ENCODE measurements at regions not wholly inside any gene's neighbourhood (a gene's known extent, or its start where the extent isn't known, plus 50 kb on each side); places are given as distances from the start of the nearest gene placed in this dataset.
"Not testable (repeated sequence)": the region's sequence is repeated elsewhere in the genome, so short reads cannot be mapped to it uniquely, and the experiment has no call there.

- DNase-seq (ENCODE audit: extremely low read depth, low read depth) = no peak
Measured at GRCh38 chr5:33136785-33137184, 304.0 kb upstream of the TARS1 start.

DNA sequence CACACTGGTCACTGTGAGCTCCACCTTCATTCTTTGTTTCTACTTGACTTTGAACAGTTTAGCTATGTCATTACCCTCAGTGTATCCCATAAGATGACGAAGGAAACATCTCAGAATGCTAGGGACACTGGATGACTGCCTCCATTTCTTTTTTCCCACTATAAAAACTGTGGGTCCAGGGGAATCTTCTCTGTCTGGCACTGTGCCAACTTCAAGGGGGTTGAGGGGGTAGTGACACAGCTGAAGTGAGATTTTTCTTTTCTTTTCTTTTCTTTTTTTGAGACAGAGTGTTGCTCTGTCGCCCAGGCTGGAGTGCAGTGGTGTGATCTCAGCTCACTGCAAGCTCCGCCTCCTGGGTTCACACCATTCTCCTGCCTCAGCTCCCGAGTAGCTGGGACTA is 302.6 kb upstream of the TARS1 start:
- DNase-seq (ENCODE audit: extremely low read depth, low read depth) = not testable (repeated sequence)

DNA sequence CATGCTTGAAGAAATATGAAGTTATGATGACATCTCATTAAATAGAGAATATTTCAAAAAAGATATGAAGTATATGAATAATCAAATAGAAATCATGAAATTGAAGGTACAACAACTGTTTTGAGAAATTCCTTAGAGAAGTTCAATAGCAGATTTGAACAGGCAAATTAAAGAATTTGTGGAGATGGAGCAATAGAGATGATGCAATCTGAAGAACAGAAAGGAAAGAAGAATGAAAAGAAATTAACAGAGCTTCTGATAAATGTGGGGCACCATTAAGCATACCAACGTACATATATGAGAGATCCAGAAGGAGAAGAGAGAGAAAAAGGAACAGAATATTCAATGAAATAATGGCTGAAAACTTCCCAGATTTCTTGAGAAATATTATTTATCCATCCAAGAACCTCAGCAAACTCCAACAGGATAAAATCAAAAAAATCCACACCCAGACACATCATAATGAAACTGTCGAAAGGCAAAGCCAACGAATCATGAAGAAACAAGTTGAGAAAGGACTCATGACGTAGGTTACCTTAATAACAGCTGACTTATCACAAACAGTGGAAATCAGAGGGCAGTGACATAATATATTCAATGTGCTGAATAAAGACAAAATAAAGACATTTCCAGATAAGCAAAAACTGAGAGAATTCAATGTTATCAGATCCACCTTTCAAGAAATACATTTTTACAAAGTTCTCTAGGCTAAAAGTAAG is 297.2 kb upstream of the TARS1 start:
- DNase-seq (ENCODE audit: extremely low read depth, low read depth) = no peak

DNA sequence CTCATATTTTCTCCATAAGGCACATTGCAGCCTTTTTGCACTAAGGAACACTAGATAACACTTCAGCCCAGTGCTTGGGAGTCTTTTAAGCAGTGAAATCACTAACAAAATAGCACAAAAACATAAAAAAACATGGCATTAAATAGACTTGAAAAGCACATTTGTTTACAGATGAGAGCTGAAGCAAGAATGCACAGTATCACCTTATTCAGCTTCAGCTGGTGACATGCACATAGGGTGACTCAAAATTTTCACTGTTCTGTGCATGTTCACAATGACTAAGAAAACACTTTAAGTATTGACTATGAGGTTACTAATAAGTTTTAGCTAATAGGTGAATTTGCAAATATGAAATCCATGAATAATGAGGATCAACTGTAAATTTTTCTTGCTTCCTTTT is 293.9 kb upstream of the TARS1 start:
- DNase-seq (ENCODE audit: extremely low read depth, low read depth) = no peak

- peak; percentile 66 for DNase-seq (ENCODE audit: extremely low read depth, low read depth)
Measured at GRCh38 chr5:33148076-33148513, 292.7 kb upstream of the TARS1 start.

DNA sequence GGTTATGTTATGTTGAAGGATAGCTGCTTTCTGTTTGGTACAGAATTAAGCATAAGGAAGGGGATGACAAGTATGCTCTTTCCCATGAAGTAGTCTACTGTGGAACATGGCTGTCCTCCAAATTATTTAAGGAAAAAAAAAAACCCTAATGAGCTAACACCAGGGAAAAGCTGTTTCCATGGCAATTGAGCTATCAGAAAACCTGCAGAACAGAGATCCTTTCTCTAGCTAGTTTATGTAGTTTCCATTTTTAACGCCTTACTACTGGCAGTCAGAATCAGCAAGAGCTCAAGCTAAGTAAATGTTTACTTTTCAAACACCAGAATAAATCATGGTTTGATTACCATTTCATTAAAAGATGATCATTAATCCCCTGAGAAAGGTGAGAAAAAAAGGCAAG is 287.4 kb upstream of the TARS1 start:
- no peak for DNase-seq (ENCODE audit: extremely low read depth, low read depth)

DNA sequence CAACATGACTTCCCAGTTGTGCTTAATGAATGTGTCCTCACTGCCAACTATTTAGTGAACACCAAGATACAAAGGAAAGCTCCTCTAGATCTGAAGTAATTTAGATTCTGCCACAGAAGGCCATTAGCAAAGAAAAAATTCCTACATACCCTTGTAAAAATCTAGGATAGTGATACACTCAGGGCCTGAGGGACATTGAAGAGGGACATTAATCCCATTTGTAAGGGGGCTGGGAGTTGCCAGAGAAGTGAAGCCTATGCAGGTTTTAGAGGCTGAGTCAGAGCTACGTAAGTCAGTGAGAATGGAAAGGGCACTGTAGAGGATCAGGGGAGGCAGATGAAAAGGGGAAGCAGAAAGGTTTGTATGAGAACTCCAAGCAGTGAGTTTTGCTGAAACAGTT is 286.9 kb upstream of the TARS1 start:
- no peak for DNase-seq (ENCODE audit: extremely low read depth, low read depth)

GRCh38 chr5:33160871-33161270 is 279.9 kb upstream of the TARS1 start:
- no peak for DNase-seq (ENCODE audit: extremely low read depth, low read depth)

- DNase-seq (ENCODE audit: extremely low read depth, low read depth) = no peak
Measured at GRCh38 chr5:33161421-33161820, 279.3 kb upstream of the TARS1 start.

DNA sequence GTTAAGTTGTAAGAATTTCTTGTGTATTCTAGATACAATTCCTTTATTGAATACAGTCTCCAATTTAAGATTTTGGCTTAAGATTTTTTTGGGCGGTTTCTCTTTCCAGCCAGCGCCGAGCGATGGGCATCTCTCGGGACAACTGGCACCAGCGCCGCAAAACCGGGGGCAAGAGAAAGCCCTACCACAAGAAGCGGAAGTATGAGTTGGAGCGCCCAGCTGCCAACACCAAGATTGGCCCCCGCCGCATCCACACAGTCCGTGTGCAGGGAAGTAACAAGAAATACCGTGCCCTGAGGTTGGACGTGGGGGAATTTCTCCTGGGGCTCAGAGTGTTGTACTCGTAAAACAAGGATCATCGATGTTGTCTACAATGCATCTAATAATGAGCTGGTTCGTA is 278.7 kb upstream of the TARS1 start:
- DNase-seq (ENCODE audit: extremely low read depth, low read depth) = no peak

DNA sequence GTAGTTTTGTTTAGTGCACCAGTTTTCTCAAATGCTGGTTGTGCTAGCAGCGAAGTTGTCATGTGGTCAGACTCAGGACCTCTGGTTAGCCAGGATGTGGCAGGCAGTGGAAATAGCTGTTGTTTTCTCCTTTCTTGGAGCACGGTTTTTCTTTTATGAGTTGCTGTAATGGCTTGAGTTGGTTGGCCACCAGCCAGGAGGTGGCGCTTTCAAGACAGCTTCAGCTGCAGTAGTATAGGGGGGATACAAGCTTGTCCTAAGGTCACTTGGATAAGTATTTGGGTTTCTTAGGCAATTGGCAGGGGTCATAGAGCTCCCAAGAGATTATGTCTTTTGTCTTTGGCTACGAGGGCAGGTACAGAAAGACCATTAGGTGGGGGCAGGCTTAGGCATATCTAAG is 274.2 kb upstream of the TARS1 start:
- no peak for DNase-seq (ENCODE audit: extremely low read depth, low read depth)

DNA sequence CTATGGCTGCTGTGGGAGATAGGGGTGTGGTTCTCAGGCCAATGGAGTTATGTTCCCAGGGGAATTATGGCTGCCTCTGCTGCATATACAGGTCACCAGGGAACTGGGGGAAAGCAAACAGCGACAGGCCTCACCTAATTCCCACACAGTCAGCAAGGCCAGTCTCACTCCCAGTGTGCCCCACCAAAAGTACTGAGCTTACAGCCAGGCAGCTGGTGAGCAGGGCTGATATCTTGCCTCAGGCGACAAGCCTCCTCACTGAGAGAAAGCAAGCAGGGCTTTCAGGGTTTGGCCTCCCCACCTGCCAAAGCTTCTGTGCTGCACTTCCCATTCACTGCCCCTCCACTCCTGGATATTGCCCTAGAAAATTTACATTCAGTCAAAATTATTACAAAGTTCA is 273.8 kb upstream of the TARS1 start:
- DNase-seq (ENCODE audit: extremely low read depth, low read depth) = no peak

DNA sequence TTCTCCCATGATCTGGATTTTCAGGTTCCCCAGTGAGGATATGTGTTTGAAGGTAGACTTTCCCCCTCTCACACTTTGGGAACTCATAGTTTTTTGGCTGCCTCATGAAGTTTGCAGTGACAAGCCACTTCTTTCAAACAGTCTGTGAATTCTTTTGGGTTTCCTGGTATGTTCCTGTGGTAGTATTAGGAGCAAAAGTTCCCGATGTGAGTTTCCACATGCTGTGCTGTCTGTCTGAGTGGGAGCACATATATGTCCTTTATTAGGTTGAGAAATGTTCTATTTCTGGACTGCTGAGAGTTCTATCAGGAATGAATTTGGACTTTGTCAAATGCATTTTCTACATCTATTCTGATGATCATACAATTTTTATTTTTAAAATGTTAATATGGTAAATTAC is 273.2 kb upstream of the TARS1 start:
- no peak for DNase-seq (ENCODE audit: extremely low read depth, low read depth)

DNA sequence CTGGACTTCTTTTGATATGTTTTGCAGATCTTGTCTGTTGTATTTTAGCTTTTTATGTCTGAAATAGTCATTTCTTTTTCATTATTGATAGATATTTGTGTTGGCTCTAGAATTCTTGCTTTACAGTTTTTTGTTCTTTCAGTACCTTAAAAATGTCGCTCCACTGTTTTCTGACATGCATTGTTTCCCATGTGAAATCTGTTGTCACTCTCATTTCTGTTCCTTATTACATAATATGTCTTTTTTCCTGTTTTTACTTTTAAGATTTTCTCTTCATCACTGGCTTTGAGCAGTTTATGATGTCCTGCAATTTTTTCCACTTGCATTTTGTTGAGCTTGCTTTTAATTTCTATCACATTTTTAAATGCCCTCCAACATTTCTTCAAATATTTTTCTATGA is 270.4 kb upstream of the TARS1 start:
- DNase-seq (ENCODE audit: extremely low read depth, low read depth) = no peak

DNA sequence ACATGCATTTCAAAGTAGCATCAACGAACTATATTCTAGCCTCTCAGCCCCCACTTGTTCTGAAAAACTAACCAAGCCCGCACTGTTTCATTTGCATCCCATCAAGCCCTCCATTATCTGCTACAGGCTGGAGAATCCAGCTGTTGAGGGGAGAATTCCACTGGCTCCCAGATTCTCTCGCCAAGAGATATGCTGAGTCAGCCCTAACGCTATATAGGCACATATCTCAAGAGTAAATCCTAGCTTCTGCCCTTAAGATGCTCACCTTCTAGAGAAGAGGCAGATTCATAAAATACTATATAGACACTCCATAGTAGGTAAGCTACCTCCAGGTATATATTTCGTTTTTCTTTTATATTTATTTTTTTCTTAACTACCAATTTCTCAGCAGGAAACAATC is 266.4 kb upstream of the TARS1 start:
- no peak for DNase-seq (ENCODE audit: extremely low read depth, low read depth)

DNA sequence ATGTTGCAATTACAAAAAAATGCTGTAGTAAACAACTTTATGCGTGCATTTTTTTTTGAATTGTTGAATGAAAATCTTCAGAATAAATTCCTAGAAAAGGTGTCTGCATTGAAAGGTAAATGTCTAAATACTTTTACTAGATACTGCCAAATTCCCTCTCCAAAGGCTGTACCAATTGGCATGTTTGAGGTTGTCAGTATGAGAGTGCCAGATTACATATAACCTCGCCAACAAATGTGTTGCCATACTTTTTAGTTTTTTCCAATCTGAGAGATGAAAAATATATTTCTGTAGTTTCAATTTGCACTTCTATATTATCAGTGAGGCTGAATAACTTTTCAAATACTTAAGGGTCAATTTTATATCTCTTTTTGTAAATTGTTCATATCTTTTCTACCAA is 261.5 kb upstream of the TARS1 start:
- DNase-seq (ENCODE audit: extremely low read depth, low read depth) = no peak

- peak; percentile 58 for DNase-seq (ENCODE audit: extremely low read depth, low read depth)
Measured at GRCh38 chr5:33180900-33181299, 259.9 kb upstream of the TARS1 start.

- no peak for DNase-seq (ENCODE audit: extremely low read depth, low read depth)
Measured at GRCh38 chr5:33182986-33183385, 257.8 kb upstream of the TARS1 start.

DNA sequence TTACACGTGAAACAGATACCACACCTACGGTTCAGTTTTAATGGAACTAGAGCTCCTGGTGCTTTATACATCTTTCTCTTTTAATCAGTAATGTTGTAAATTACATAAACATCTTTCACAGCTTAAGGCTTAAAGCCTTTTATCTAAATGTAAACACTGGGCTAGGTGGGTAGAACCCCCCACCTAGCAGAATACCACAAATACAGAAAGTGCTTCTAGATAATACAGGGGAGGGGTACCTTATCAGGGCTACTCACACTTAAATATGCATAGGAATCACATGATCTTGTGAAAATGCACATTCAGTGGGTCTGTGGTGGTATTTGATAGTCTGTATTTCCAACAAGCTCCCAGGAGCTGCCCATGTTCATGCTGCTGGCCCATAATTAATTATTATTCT is 256.4 kb upstream of the TARS1 start:
- no peak for DNase-seq (ENCODE audit: extremely low read depth, low read depth)

DNA sequence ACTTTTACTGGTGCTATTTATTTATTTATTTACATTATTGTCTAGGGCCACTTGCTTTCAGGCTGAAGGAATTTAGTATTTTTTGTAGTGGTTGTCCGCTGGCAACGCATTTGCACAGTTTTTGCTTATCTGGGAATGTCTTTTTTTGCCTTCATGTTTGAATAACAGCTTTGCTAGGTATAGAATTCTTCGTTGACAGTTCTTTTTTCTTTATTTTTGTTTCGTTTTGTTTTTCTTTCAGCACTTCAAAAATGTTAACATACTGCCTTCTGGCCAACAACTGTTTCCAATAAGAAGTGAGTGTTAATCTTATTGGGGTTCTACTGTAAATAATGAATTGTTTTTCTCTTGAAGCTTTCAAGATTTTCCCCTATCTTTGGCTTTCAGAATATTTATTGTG is 252.7 kb upstream of the TARS1 start:
- DNase-seq (ENCODE audit: extremely low read depth, low read depth) = no peak

GRCh38 chr5:33194914-33195313 is 245.9 kb upstream of the TARS1 start:
- no peak for DNase-seq (ENCODE audit: extremely low read depth, low read depth)

DNA sequence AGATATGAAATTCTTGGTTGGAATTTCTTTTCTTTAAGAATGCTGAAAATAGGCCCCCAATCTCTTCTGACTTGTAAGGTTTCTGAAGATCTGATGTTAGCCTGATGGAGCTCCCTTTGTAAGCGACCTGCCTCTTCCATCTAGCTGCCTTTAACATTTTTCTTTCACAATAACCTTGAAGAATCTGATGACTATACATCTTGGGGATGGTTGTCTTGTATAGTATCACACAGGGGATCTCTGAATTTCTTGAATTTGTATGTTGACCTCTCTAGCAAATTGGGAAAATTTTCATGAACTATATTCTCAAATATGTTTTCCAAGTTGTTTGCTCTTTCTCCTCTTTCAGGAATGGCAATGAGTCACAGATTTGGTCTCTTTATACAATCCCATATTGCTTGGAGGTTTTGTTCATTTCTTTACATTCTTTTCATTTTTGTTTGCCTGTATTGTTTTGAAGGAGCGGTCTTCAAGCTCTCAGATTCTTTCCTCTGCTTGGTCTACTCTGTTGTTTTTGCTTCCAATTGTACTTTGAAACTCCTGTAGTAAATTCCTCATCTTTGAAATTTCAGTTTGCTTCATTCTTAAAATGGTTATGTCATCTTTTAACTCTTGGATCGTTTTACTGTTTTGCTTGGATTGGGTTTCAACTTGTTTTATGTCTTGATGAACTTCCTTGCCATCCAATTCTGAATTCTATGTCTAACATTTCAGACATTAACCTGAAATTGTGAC is 245.2 kb upstream of the TARS1 start:
- no peak for DNase-seq (ENCODE audit: extremely low read depth, low read depth)

DNA sequence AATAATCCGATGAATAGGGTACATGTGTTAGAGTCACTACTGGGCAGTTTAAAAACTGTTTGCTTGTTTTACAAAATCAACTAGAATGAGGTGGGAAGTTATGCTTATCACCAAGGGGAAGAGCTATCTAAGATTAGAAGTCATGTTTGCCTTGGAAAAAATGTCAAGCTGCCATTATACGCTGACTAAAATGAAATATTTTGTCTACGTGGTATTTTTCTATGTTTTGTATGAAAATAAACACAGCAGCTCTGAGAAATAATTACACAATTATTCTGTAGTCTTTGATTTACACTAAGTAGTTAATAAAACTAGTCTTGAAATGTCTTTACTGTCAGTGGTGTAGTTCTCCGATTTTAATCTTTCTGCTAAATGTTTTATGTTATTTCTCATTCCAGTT is 241.9 kb upstream of the TARS1 start:
- DNase-seq (ENCODE audit: extremely low read depth, low read depth) = no peak
